IMR-90 (cell line): ENCODE measurements at regions not wholly inside any gene's neighbourhood (a gene's known extent, or its start where the extent isn't known, plus 50 kb on each side); places are given as distances from the start of the nearest gene placed in this dataset.
A peak's percentile ranks its signal among the peaks of the same experiment; 100 is the strongest.

Experiments
- ATAC-seq: fragments of 200-7000 bp; cut with Tn5 transposase; 2 replicates; pipeline ENCODE4 v1.9.1; 2020; ENCODE audit warnings: low read depth, mild to moderate bottlenecking, moderate library complexity
- BruUV-seq: library from RNA; stranded (reverse); fragments of 400-500 nt; replicated peaks from 2 replicates; lab custom pipeline; 2021; lab: Mats Ljungman, UMichigan
- CTCF ChIA-PET: fragments of 300-600 bp; formaldehyde crosslinking; extraction: SDS; loops from one replicate; lab custom pipeline; 2021; ENCODE audit warnings: antibody characterized with exemption; lab: Yijun Ruan, JAX
- POLR2A ChIA-PET: fragments of 300-600 bp; sonication (Branson Sonifier 250); formaldehyde crosslinking; loops from one replicate; lab custom pipeline; 2022; ENCODE audit warnings: antibody characterized with exemption; ENCODE audit not compliant: unreplicated experiment; lab: Charles Lee
- DNase-seq: peaks from one replicate; pipeline ENCODE4 v3.0.0; 2013
- H2AFZ ChIP-seq: replicated peaks from 2 replicates; pipeline ENCODE3; 2013; ENCODE audit warnings: low read length, mild to moderate bottlenecking; ENCODE audit not compliant: poor library complexity
- H2AK5ac ChIP-seq: 2 replicates; pipeline ENCODE4 v1.6.1; 2013; ENCODE audit warnings: low read depth, low read length, inconsistent platforms
- H2AK9ac ChIP-seq: replicated peaks from 2 replicates; pipeline ENCODE3; 2013; ENCODE audit warnings: mild to moderate bottlenecking, low read depth, low read length, moderate library complexity; ENCODE audit not compliant: poor library complexity
- H2BK120ac ChIP-seq: 2 replicates; pipeline ENCODE4 v1.6.1; 2013; ENCODE audit warnings: low read depth, low read length, inconsistent platforms
- H2BK15ac ChIP-seq: 3 replicates; pipeline ENCODE4 v1.6.1; 2013; ENCODE audit warnings: low read depth, low read length, inconsistent platforms
- H2BK20ac ChIP-seq: 2 replicates; pipeline ENCODE4 v1.6.1; 2013; ENCODE audit warnings: low read depth, mild to moderate bottlenecking, inconsistent platforms, low read length, moderate library complexity
- H2BK5ac ChIP-seq: 2 replicates; pipeline ENCODE4 v1.6.1; 2013; ENCODE audit warnings: mild to moderate bottlenecking, low read depth, low read length, inconsistent platforms; ENCODE audit not compliant: poor library complexity, severe bottlenecking
- H3K14ac ChIP-seq: replicated peaks from 2 replicates; pipeline ENCODE4 v1.6.1; 2013; ENCODE audit warnings: low read depth, low read length, inconsistent platforms
- H3K18ac ChIP-seq: 2 replicates; pipeline ENCODE4 v1.6.1; 2013; ENCODE audit warnings: low read depth, low read length, control low read depth
- H3K23ac ChIP-seq: 2 replicates; pipeline ENCODE4 v1.6.1; 2013; ENCODE audit warnings: low read depth, low read length, inconsistent platforms
- H3K27ac ChIP-seq: 2 replicates; pipeline ENCODE4 v1.5.1; 2013; ENCODE audit warnings: mild to moderate bottlenecking, control low read depth, low read length; ENCODE audit not compliant: insufficient read depth
- H3K27me3 ChIP-seq: 2 replicates; pipeline ENCODE4 v1.6.1; 2013; ENCODE audit warnings: low read length; ENCODE audit not compliant: control insufficient read depth, insufficient read depth
- H3K36me3 ChIP-seq: 2 replicates; pipeline ENCODE4 v1.6.1; 2013; ENCODE audit warnings: low read length, mixed read lengths; ENCODE audit not compliant: control insufficient read depth, insufficient read depth
- H3K4ac ChIP-seq: 2 replicates; pipeline ENCODE4 v1.6.1; 2013; ENCODE audit warnings: low read depth, low read length, inconsistent platforms
- H3K4me1 ChIP-seq: 2 replicates; pipeline ENCODE4 v1.6.1; 2013; ENCODE audit warnings: low read length, mixed read lengths; ENCODE audit not compliant: control insufficient read depth, insufficient read depth
- H3K4me2 ChIP-seq: 2 replicates; pipeline ENCODE4 v1.6.1; 2013; ENCODE audit warnings: low read depth, mild to moderate bottlenecking, control low read depth, low read length, moderate library complexity
- H3K4me3 ChIP-seq: 2 replicates; pipeline ENCODE4 v1.5.1; 2013; ENCODE audit warnings: low read depth, mild to moderate bottlenecking, control low read depth, low read length, moderate library complexity; ENCODE audit not compliant: insufficient read depth
- H3K56ac ChIP-seq: 2 replicates; pipeline ENCODE4 v1.6.1; 2013; ENCODE audit warnings: low read length, inconsistent platforms; ENCODE audit not compliant: insufficient read depth; ENCODE audit errors: extremely low read depth
- H3K79me1 ChIP-seq, 2 experiments: 2 replicates each; pipeline ENCODE4 v1.6.1; 2013; ENCODE audit warnings: low read length in 2 of 2, inconsistent platforms in 1 of 2, low read depth in 1 of 2
- H3K9ac ChIP-seq: 2 replicates; pipeline ENCODE4 v1.6.1; 2013; ENCODE audit warnings: low read depth, low read length, control low read depth
- H3K9me1 ChIP-seq: 2 replicates; pipeline ENCODE4 v1.6.1; 2013; ENCODE audit warnings: low read length, inconsistent platforms; ENCODE audit not compliant: insufficient read depth
- H3K9me3 ChIP-seq: 2 replicates; pipeline ENCODE4 v1.6.1; 2013; ENCODE audit warnings: low read length; ENCODE audit not compliant: control insufficient read depth, insufficient read depth
- H4K20me1 ChIP-seq: 2 replicates; pipeline ENCODE4 v1.6.1; 2013; ENCODE audit warnings: low read length, inconsistent platforms; ENCODE audit not compliant: insufficient read depth
- H4K5ac ChIP-seq: 2 replicates; pipeline ENCODE4 v1.6.1; 2013; ENCODE audit warnings: mild to moderate bottlenecking, low read depth, low read length, control low read depth
- H4K8ac ChIP-seq, 2 experiments: 2 replicates each; pipeline ENCODE4 v1.6.1; 2013; ENCODE audit warnings: low read depth in 2 of 2, low read length in 2 of 2, control low read depth in 1 of 2, inconsistent platforms in 1 of 2
- H4K91ac ChIP-seq: 2 replicates; pipeline ENCODE4 v1.6.1; 2013; ENCODE audit warnings: low read depth, low read length, inconsistent platforms; ENCODE audit not compliant: insufficient read depth
- BHLHE40 ChIP-seq: fragments of 150-350 bp; IDR thresholded peaks from 2 replicates; pipeline ENCODE4 v1.6.1; 2016; ENCODE audit warnings: mild to moderate bottlenecking, low read depth, low read length
- CHD1 ChIP-seq: IDR thresholded peaks from 2 replicates; pipeline ENCODE4 v1.6.1; 2012; ENCODE audit warnings: low read depth, low read length, improper control_type of control experiment
- CTCF ChIP-seq: conservative IDR thresholded peaks from 2 replicates; pipeline ENCODE4 v1.5.1; 2012; ENCODE audit warnings: mild to moderate bottlenecking, low read depth, low read length, improper control_type of control experiment
- ELK1 ChIP-seq: fragments of 150-350 bp; IDR thresholded peaks from 2 replicates; pipeline ENCODE4 v1.6.1; 2016; ENCODE audit warnings: low read depth, mild to moderate bottlenecking, low read length, moderate library complexity, borderline replicate concordance
- FOS ChIP-seq: fragments of 150-350 bp; IDR thresholded peaks from 2 replicates; pipeline ENCODE4 v1.6.1; 2016; ENCODE audit warnings: low read depth, low read length
- MAFK ChIP-seq: IDR thresholded peaks from 2 replicates; pipeline ENCODE4 v1.6.1; 2012; ENCODE audit warnings: low read depth, low read length, improper control_type of control experiment
- MAZ ChIP-seq: IDR thresholded peaks from 2 replicates; pipeline ENCODE4 v1.6.1; 2012; ENCODE audit warnings: low read depth, mild to moderate bottlenecking, low read length, improper control_type of control experiment, moderate library complexity, borderline replicate concordance
- MXI1 ChIP-seq: IDR thresholded peaks from 2 replicates; pipeline ENCODE4 v1.6.1; 2012; ENCODE audit warnings: low read depth, mild to moderate bottlenecking, low read length, moderate library complexity, borderline replicate concordance
- NFE2L2 ChIP-seq: fragments of 150-350 bp; IDR thresholded peaks from 2 replicates; pipeline ENCODE4 v1.6.1; 2016; ENCODE audit warnings: low read depth, mild to moderate bottlenecking, low read length
- POLR2A ChIP-seq: IDR thresholded peaks from 2 replicates; pipeline ENCODE4 v1.6.1; 2012; ENCODE audit warnings: mild to moderate bottlenecking, low read depth, low read length
- RCOR1 ChIP-seq: IDR thresholded peaks from 2 replicates; pipeline ENCODE4 v1.6.1; 2012; ENCODE audit warnings: mild to moderate bottlenecking, low read length, improper control_type of control experiment; ENCODE audit not compliant: insufficient replicate concordance
- RFX5 ChIP-seq: IDR thresholded peaks from 2 replicates; pipeline ENCODE4 v1.8.0; 2012; ENCODE audit warnings: low read depth, mild to moderate bottlenecking, low read length, moderate library complexity
- SMC3 ChIP-seq: fragments of 150-350 bp; IDR thresholded peaks from 2 replicates; pipeline ENCODE4 v1.6.1; 2016; ENCODE audit warnings: low read depth, mild to moderate bottlenecking, antibody characterized with exemption, low read length, moderate library complexity
- USF2 ChIP-seq: fragments of 150-350 bp; IDR thresholded peaks from 2 replicates; pipeline ENCODE4 v1.6.1; 2017; ENCODE audit warnings: mild to moderate bottlenecking, antibody characterized with exemption, low read length, low read depth
- WGBS, 2 experiments: methylation state at CpG; one replicate each; pipeline versions ENCODE4 v1.1.5 to v1.1.7; 2013; ENCODE audit warnings: missing lambda C conversion rate in 2 of 2; ENCODE audit not compliant: insufficient read length in 1 of 2; ENCODE audit errors: extremely low coverage in 2 of 2; 5-methylcytosine and 5-hydroxymethylcytosine counted together
- dilution Hi-C: fragments of 300-500 bp; cut with HindIII; formaldehyde crosslinking; loops from one replicate; pipeline ENCODE4 v1.14.3; 2018; ENCODE audit warnings: low sequenced_read_pairs; ENCODE audit not compliant: unreplicated experiment
- in situ Hi-C: fragments of 300-500 bp; cut with MboI; formaldehyde crosslinking; loops from 3 replicates; pipeline ENCODE4 v1.14.3; 2019; ENCODE audit warnings: low sequenced_read_pairs, inconsistent platforms, mixed read lengths
- intact Hi-C: fragments of 100-400 bp; cut with micrococcal nuclease; formaldehyde crosslinking; loops from 2 replicates; pipeline ENCODE4 v1.10.0; 2022

GRCh38 chr5:124457101-124457500, 289.3 kb downstream of the ZNF608 start:
- intact Hi-C loops: loop anchor here (5.0 kb wide), 1 partner anchor 285 kb away; no protein-coding TSS in a partner anchor
- no peak overlapping the region for H3K56ac ChIP-seq
- no peaks in the 10 kb centered on the region for H3K36me3 ChIP-seq
- H2AFZ ChIP-seq: no peak overlapping the region
- H2BK20ac ChIP-seq: peak overlapping the region; percentile 70
- in situ Hi-C loops: loop anchor here (10.0 kb wide), 1 partner anchor 288 kb away; the partner anchor contains the start of gene ZNF608
- H3K9me3 ChIP-seq: peaks cover 9% of the 10 kb centered on the region
- dilution Hi-C loops: no loop called here
- H4K20me1 ChIP-seq: no peaks in the 10 kb centered on the region
- no peaks in the 10 kb centered on the region for H3K79me1 ChIP-seq
- H3K9me1 ChIP-seq: peaks cover 2% of the 10 kb centered on the region; the same call in 1 of the 2 replicates
- no peak overlapping the region for H3K4me2 ChIP-seq
- peak overlapping the region; percentile 59 for H4K91ac ChIP-seq
- WGBS, 2 experiments: 100% methylated on average over 1 of the region's 5 CpGs; no CpG with 5 or more reads in 1 of the 2 experiments
- POLR2A ChIA-PET: no interaction called here
- no peak overlapping the region for H3K4me3 ChIP-seq
- H2AK5ac ChIP-seq: peak overlapping the region; percentile 5; the same call in 1 of the 2 replicates
- H3K4ac ChIP-seq: peak overlapping the region; percentile 69; the same call in 1 of the 2 replicates
- H2BK120ac ChIP-seq: peak overlapping the region; percentile 54; the same call in 1 of the 2 replicates
- H4K8ac ChIP-seq: no peak overlapping the region
- no peak overlapping the region for H2BK15ac ChIP-seq
- ATAC-seq (no peak), DNase-seq (no peak)
- no peaks in the 10 kb centered on the region for H3K27me3 ChIP-seq
- H2AK9ac ChIP-seq: no peak overlapping the region
- H2BK5ac ChIP-seq: no peak overlapping the region
- 0 out of 2 replicates have a peak overlapping the region, but pooled peaks have one; percentile 13 for H3K14ac ChIP-seq
- no TSS peak for BruUV-seq
- H3K27ac ChIP-seq: no peak overlapping the region
- H3K9ac ChIP-seq: no peak overlapping the region
- no peak overlapping the region; the same call in 1 of the 2 replicates for H4K5ac ChIP-seq
- no peak overlapping the region; the same call in 1 of the 2 replicates for H3K23ac ChIP-seq
- H3K4me1 ChIP-seq: peaks cover 16% of the 10 kb centered on the region
- TF ChIP-seq MXI1: no peak
- no peak for TF ChIP-seq BHLHE40
- no peak for TF ChIP-seq POLR2A
- no peak for TF ChIP-seq SMC3
- no peak for TF ChIP-seq NFE2L2
- TF ChIP-seq ELK1: no peak
- no peak for TF ChIP-seq RFX5
- TF ChIP-seq MAZ: no peak
- no peak for TF ChIP-seq FOS
- no peak for TF ChIP-seq CTCF
- no peak for TF ChIP-seq CHD1
- no peak for TF ChIP-seq MAFK
- no peak for TF ChIP-seq USF2
- TF ChIP-seq RCOR1: no peak
- peak overlapping the region; percentile 11; the same call in 1 of the 2 replicates for H3K18ac ChIP-seq
- CTCF ChIA-PET: interaction anchor here (0.9 kb wide), 1 partner anchor 242 kb away, joined by 3 read pairs; no protein-coding TSS in a partner anchor
